ENCODE measurements at regions not wholly inside any gene's neighbourhood (a gene's known extent, or its start where the extent isn't known, plus 50 kb on each side); places are given as distances from the start of the nearest gene placed in this dataset.

- Mint-ChIP-seq H3K4me1 (peaks cover 13% of the 10 kb centered on the region), H3K27ac (no peak overlapping the region), H3K4me3 (peak overlapping the region; percentile 35), H3K36me3 (no peaks in the 10 kb centered on the region), H3K9me3 (no peaks in the 10 kb centered on the region), H3K27me3 (ENCODE audit: low read depth) (no peaks in the 10 kb centered on the region)
- DNase-seq (ENCODE audit: low spot score in 2 of 2, unreplicated experiment in 2 of 2): peak; percentile 95 to 99
- TF ChIP-seq, protein P1, sequence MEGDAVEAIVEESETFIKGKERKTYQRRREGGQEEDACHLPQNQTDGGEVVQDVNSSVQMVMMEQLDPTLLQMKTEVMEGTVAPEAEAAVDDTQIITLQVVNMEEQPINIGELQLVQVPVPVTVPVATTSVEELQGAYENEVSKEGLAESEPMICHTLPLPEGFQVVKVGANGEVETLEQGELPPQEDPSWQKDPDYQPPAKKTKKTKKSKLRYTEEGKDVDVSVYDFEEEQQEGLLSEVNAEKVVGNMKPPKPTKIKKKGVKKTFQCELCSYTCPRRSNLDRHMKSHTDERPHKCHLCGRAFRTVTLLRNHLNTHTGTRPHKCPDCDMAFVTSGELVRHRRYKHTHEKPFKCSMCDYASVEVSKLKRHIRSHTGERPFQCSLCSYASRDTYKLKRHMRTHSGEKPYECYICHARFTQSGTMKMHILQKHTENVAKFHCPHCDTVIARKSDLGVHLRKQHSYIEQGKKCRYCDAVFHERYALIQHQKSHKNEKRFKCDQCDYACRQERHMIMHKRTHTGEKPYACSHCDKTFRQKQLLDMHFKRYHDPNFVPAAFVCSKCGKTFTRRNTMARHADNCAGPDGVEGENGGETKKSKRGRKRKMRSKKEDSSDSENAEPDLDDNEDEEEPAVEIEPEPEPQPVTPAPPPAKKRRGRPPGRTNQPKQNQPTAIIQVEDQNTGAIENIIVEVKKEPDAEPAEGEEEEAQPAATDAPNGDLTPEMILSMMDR (IDR thresholded peaks at IDR 0.05; ENCODE audit: unreplicated experiment): peak; percentile 96
Observed at GRCh38 chr13:30132623-30133553, 174.5 kb downstream of the KATNAL1 start.

GRCh38 chr13:30129411-30129810 lies 177.9 kb downstream of the KATNAL1 start:
- H3K9me3 Mint-ChIP-seq: no peaks in the 10 kb centered on the region
- no peak for DNase-seq (ENCODE audit: low spot score in 2 of 2, unreplicated experiment in 2 of 2)
- no peaks in the 10 kb centered on the region for H3K36me3 Mint-ChIP-seq
- H3K27me3 Mint-ChIP-seq (ENCODE audit: low read depth): no peaks in the 10 kb centered on the region
- H3K4me3 Mint-ChIP-seq: no peak overlapping the region
- H3K4me1 Mint-ChIP-seq: peaks cover 26% of the 10 kb centered on the region
- TF ChIP-seq, protein P1 (IDR thresholded peaks at IDR 0.05; ENCODE audit: unreplicated experiment): no peak
- H3K27ac Mint-ChIP-seq: no peak overlapping the region

GRCh38 chr13:30128591-30128990 lies 178.8 kb downstream of the KATNAL1 start:
- no peaks in the 10 kb centered on the region for H3K27me3 Mint-ChIP-seq (ENCODE audit: low read depth)
- no peaks in the 10 kb centered on the region for H3K36me3 Mint-ChIP-seq
- no peak for DNase-seq (ENCODE audit: low spot score in 2 of 2, unreplicated experiment in 2 of 2)
- peak overlapping the region; percentile 3 for H3K27ac Mint-ChIP-seq
- H3K4me1 Mint-ChIP-seq: peaks cover 26% of the 10 kb centered on the region
- TF ChIP-seq, protein P1 (IDR thresholded peaks at IDR 0.05; ENCODE audit: unreplicated experiment): no peak
- H3K9me3 Mint-ChIP-seq: no peaks in the 10 kb centered on the region
- no peak overlapping the region for H3K4me3 Mint-ChIP-seq

- peak overlapping the region; percentile 3 for H3K27ac Mint-ChIP-seq
- H3K9me3 Mint-ChIP-seq: no peaks in the 10 kb centered on the region
- no peaks in the 10 kb centered on the region for H3K27me3 Mint-ChIP-seq (ENCODE audit: low read depth)
- DNase-seq (ENCODE audit: low spot score in 2 of 2, unreplicated experiment in 2 of 2): no peak
- TF ChIP-seq, protein P1 (IDR thresholded peaks at IDR 0.05; ENCODE audit: unreplicated experiment): no peak
- H3K36me3 Mint-ChIP-seq: no peaks in the 10 kb centered on the region
- no peak overlapping the region for H3K4me3 Mint-ChIP-seq
- peaks cover 26% of the 10 kb centered on the region for H3K4me1 Mint-ChIP-seq
Observed at GRCh38 chr13:30128095-30128494, 179.3 kb downstream of the KATNAL1 start.

- H3K27me3 Mint-ChIP-seq (ENCODE audit: low read depth): no peaks in the 10 kb centered on the region
- H3K4me1 Mint-ChIP-seq: peaks cover 24% of the 10 kb centered on the region
Observed at GRCh38 chr13:30126903-30127428, 180.4 kb downstream of the KATNAL1 start.

More at GRCh38 chr13:30126903-30127428, 180.4 kb downstream of the KATNAL1 start:
- H3K9me3 Mint-ChIP-seq: no peaks in the 10 kb centered on the region
- no peak overlapping the region for H3K4me3 Mint-ChIP-seq
- TF ChIP-seq, protein P1 (IDR thresholded peaks at IDR 0.05; ENCODE audit: unreplicated experiment): no peak
- DNase-seq (ENCODE audit: low spot score in 2 of 2, unreplicated experiment in 2 of 2): no peak
- H3K27ac Mint-ChIP-seq: no peak overlapping the region
- no peaks in the 10 kb centered on the region for H3K36me3 Mint-ChIP-seq
